Activated CD8-positive, alpha-beta T cell treated with anti-CD3 and anti-CD28 coated beads for 36 hours (primary cell): ENCODE measurements at regions not wholly inside any gene's neighbourhood (a gene's known extent, or its start where the extent isn't known, plus 50 kb on each side); places are given as distances from the start of the nearest gene placed in this dataset.

Source experiments
- ATAC-seq: fragments of 200-7000 bp; cut with Tn5 transposase; one replicate; pipeline ENCODE4 v1.10.0; 2021; ENCODE audit warnings: mild to moderate bottlenecking, moderate library complexity
- CTCF ChIA-PET: fragments of 350-600 bp; sonication (Branson Sonifier 250); formaldehyde crosslinking; loops from one replicate; lab custom pipeline; 2021; ENCODE audit warnings: antibody characterized with exemption; lab: Charles Lee
- POLR2A ChIA-PET: fragments of 350-600 bp; sonication (Branson Sonifier 250); formaldehyde crosslinking; loops from one replicate; lab custom pipeline; 2021; ENCODE audit warnings: antibody characterized with exemption; lab: Charles Lee
- DNase-seq: peaks from one replicate; pipeline ENCODE4 v3.0.0-alpha.2; 2020
- H3K27ac Mint-ChIP-seq: one replicate; pipeline ENCODE4 v1.8.0; 2021; ENCODE audit warnings: mild to moderate bottlenecking, mixed read lengths
- H3K27me3 Mint-ChIP-seq: one replicate; pipeline ENCODE4 v1.8.0; 2021; ENCODE audit warnings: mixed read lengths
- H3K36me3 Mint-ChIP-seq: one replicate; pipeline ENCODE4 v1.8.0; 2021; ENCODE audit warnings: low read depth, mixed read lengths
- H3K4me1 Mint-ChIP-seq: one replicate; pipeline ENCODE4 v1.8.0; 2021; ENCODE audit warnings: low read depth, mixed read lengths
- H3K4me3 Mint-ChIP-seq: one replicate; pipeline ENCODE4 v1.8.0; 2021; ENCODE audit warnings: mild to moderate bottlenecking, moderate library complexity, mixed read lengths
- H3K9me3 Mint-ChIP-seq: one replicate; pipeline ENCODE4 v1.8.0; 2021; ENCODE audit warnings: mixed read lengths
- intact Hi-C: fragments of 100-400 bp; cut with micrococcal nuclease; formaldehyde crosslinking; loops from one replicate; pipeline ENCODE4 v1.10.0; 2022
- TF ChIP-seq, protein P1 (sequence below): fragments of 200-600 bp; IDR thresholded peaks from one replicate; pipeline ENCODE4 v1.8.0; 2022; ENCODE audit warnings: antibody characterized with exemption, mild to moderate bottlenecking

DNA sequence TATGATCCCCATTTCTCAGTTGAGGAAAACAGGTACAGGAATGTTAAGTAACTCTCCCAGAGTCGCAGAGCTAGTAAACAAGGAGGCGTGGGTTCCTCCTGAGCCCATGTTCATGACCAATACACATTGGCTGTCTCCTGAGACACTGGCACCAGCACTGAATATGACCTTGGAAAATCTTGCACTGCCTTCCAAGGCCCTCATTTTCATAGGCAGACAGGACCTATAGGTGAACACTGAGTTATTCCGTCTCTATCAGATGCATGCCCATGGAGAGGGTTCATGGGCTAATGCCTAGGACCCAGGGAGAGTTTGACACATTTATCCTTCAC, 504.8 kb downstream of the RFC3 start:
- TF ChIP-seq, protein P1, sequence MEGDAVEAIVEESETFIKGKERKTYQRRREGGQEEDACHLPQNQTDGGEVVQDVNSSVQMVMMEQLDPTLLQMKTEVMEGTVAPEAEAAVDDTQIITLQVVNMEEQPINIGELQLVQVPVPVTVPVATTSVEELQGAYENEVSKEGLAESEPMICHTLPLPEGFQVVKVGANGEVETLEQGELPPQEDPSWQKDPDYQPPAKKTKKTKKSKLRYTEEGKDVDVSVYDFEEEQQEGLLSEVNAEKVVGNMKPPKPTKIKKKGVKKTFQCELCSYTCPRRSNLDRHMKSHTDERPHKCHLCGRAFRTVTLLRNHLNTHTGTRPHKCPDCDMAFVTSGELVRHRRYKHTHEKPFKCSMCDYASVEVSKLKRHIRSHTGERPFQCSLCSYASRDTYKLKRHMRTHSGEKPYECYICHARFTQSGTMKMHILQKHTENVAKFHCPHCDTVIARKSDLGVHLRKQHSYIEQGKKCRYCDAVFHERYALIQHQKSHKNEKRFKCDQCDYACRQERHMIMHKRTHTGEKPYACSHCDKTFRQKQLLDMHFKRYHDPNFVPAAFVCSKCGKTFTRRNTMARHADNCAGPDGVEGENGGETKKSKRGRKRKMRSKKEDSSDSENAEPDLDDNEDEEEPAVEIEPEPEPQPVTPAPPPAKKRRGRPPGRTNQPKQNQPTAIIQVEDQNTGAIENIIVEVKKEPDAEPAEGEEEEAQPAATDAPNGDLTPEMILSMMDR, result no peak
- CTCF ChIA-PET, result no interaction called here
- Mint-ChIP-seq H3K4me3 (no peak overlapping the region), H3K27ac (no peak overlapping the region), H3K27me3 (no peaks in the 10 kb centered on the region), H3K9me3 (peaks cover 4% of the 10 kb centered on the region), H3K36me3 (no peaks in the 10 kb centered on the region), H3K4me1 (no peaks in the 10 kb centered on the region)
- ATAC-seq, result no peak
- POLR2A ChIA-PET, result no interaction called here
- intact Hi-C loops, result no loop called here
- no peak for DNase-seq

DNA sequence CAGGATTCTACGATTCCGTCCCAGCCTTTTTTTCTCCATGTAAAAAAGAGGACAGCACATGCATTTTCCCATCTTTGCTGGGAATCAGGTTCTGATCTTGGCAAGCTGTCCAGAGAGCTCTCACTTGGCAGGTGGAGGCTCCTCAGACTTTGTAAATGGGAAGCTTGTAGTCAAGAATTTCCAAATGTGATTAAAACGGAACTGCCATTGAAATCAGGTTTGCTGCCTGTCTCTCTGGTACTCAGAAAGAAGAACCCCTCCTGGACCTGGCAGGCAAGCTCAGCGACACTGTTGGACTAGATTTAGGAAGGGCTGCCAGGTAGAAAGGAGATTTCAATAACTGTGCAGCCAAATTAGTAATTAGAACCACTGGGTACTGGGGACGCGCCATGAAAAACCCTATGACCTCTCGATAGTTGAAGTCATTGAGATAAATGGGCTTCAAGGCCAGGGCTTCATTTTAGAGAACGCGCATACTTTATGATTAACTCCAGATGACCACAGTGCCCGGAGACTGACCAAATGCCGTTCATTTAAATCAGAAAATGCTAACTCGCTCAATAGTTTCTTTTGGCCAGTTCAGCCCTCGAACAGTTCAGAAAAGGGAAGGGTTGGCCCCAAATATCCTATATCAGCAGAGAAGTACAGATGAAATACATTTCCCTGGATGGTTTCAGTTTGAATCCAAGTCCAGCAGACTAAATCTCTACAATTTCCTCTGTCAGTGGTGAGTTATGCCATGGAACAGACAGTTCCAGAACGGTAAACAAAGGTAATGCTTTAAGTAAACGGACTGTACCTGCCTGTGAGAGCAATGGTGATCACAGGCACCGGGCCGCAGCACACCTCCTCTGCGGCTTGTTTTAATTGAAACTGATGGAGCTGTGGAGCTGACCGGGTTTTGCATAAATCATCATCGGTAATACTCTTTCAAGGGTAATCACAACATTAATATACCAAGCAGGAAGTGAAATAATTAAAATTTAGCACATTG, 517.4 kb downstream of the RFC3 start:
- intact Hi-C loops, result no loop called here
- Mint-ChIP-seq H3K27ac (no peak overlapping the region), H3K4me3 (no peak overlapping the region), H3K4me1 (no peaks in the 10 kb centered on the region), H3K9me3 (peaks cover 1% of the 10 kb centered on the region), H3K27me3 (no peaks in the 10 kb centered on the region), H3K36me3 (no peaks in the 10 kb centered on the region)
- ATAC-seq (no peak), DNase-seq (no peak)
- TF ChIP-seq, protein P1, result no peak
- ChIA-PET CTCF (interaction anchor here (1.3 kb wide), 1 partner anchor 29 kb away, joined by 3 read pairs; no protein-coding TSS in a partner anchor), POLR2A (no interaction called here)

GRCh38 chr13:34338102-34338501, 520.2 kb downstream of the RFC3 start:
- Mint-ChIP-seq H3K9me3 (no peaks in the 10 kb centered on the region), H3K27me3 (no peaks in the 10 kb centered on the region), H3K36me3 (no peaks in the 10 kb centered on the region), H3K4me1 (no peaks in the 10 kb centered on the region), H3K27ac (no peak overlapping the region), H3K4me3 (no peak overlapping the region)
- intact Hi-C loops, result no loop called here
- CTCF ChIA-PET, result no interaction called here
- TF ChIP-seq, protein P1, result no peak
- ATAC-seq (no peak), DNase-seq (no peak)
- POLR2A ChIA-PET, result no interaction called here

DNA sequence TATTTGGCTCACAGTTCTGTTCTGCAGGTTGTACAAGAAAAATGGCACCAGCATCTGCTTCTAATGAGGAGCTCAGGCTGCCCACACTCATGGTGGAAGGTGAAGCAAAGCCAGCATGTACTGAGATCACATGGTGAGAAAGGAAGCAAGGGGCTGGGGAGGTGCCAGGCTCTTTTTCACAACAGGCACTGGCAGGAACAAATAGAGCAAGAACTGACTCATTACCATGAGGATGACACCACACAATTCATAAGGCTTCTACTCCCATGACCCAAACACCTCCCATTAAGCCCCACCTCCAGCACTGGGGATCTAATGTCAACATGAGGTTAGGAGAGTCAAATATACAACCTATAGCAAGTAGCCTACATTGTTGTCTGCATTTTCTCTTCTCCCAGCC, 522.6 kb downstream of the RFC3 start:
- intact Hi-C loops, result no loop called here
- Mint-ChIP-seq H3K4me3 (no peak overlapping the region), H3K4me1 (no peaks in the 10 kb centered on the region), H3K27me3 (no peaks in the 10 kb centered on the region), H3K9me3 (peaks cover 2% of the 10 kb centered on the region), H3K36me3 (no peaks in the 10 kb centered on the region), H3K27ac (no peak overlapping the region)
- CTCF ChIA-PET, result no interaction called here
- ATAC-seq, result no peak
- DNase-seq, result no peak
- TF ChIP-seq, protein P1, result no peak
- POLR2A ChIA-PET, result interaction anchor here (1.2 kb wide), 1 partner anchor 23 kb away, joined by 5 read pairs; no protein-coding TSS in a partner anchor

DNA sequence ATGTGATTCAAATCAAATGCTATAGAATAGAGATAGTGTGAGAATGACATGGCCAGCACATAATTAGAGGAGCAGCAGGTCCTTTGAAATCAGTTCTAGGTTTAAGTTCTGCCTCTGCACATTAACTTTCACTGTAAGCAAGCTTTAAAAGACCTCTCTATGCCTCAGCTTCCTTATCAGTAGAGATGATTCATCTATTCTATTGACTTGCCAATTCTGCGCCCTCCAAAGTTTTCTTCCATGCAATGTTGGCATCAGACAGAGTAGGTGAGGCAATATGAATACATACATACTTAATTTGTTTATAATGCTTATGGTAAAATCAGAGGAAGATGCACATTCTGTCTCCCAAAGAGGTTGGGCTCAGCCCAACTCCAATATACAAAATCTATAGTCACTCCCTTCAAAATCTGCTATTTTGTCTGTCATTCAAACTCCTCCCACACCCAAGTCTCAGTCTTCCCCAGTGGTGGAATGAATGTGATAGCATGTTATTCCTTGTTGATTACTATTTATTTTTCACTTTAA, 525.5 kb downstream of the RFC3 start:
- TF ChIP-seq, protein P1, result no peak
- H3K36me3 Mint-ChIP-seq, result no peaks in the 10 kb centered on the region
- no peak for DNase-seq
- peaks cover 2% of the 10 kb centered on the region for H3K9me3 Mint-ChIP-seq
- H3K27ac Mint-ChIP-seq, result no peak overlapping the region
- no peak for ATAC-seq
- intact Hi-C loops, result no loop called here
- H3K4me3 Mint-ChIP-seq, result no peak overlapping the region
- H3K27me3 Mint-ChIP-seq, result no peaks in the 10 kb centered on the region
- H3K4me1 Mint-ChIP-seq, result no peaks in the 10 kb centered on the region
- POLR2A ChIA-PET, result no interaction called here
- CTCF ChIA-PET, result no interaction called here
